C4-2B (cell line): ENCODE measurements at regions not wholly inside any gene's neighbourhood (a gene's known extent, or its start where the extent isn't known, plus 50 kb on each side); places are given as distances from the start of the nearest gene placed in this dataset.

Experiments
- ZFX ChIP-seq: fragments of 450-650 bp; IDR thresholded peaks from 2 replicates; pipeline ENCODE4 v1.6.1; 2017
- TF ChIP-seq, protein P1 (sequence below): fragments of 450-650 bp; conservative IDR thresholded peaks from 2 replicates; pipeline ENCODE4 v1.5.1; 2017; ENCODE audit warnings: mild to moderate bottlenecking

DNA sequence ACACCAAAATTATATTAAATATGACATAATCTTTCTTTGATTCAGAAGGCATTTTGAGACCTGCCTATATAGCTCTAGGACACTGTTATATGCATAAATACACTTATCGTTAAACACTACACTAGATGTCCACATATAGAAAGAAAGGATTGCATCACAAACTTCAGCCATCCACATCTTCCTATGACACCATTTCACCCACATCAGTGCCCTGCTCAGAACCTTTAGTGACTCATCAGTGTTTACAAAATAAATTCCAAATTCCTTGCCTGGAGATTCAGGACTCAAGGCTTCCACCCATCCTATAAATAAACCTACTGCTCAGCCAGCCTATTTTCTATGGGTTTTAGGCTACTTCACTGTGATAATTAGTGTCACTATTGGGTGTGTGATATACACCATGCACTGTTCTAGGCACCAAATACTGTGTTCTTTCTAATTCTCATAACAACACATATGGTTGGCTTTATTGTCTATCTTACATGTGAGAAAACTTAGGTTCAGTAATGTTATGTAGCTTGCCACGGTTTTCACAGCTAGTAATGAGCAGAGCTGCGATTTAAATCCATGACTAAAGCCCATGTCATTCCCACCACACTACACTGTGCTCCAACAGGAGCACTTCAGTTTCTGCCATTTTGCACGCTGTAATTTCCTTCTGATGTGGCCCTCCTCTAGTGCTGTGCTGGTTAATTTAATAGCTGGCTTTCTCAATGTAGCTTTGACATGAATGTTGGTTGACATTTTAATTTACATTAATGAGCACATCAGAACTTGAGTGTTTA lies 103.3 kb downstream of the SREK1 start:
- TF ChIP-seq, protein P1, sequence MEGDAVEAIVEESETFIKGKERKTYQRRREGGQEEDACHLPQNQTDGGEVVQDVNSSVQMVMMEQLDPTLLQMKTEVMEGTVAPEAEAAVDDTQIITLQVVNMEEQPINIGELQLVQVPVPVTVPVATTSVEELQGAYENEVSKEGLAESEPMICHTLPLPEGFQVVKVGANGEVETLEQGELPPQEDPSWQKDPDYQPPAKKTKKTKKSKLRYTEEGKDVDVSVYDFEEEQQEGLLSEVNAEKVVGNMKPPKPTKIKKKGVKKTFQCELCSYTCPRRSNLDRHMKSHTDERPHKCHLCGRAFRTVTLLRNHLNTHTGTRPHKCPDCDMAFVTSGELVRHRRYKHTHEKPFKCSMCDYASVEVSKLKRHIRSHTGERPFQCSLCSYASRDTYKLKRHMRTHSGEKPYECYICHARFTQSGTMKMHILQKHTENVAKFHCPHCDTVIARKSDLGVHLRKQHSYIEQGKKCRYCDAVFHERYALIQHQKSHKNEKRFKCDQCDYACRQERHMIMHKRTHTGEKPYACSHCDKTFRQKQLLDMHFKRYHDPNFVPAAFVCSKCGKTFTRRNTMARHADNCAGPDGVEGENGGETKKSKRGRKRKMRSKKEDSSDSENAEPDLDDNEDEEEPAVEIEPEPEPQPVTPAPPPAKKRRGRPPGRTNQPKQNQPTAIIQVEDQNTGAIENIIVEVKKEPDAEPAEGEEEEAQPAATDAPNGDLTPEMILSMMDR: no peak
- TF ChIP-seq ZFX: no peak
